Lower leg skin (tissue), 3 donors: ENCODE measurements at regions not wholly inside any gene's neighbourhood (a gene's known extent, or its start where the extent isn't known, plus 50 kb on each side); places are given as distances from the start of the nearest gene placed in this dataset.

Experiments
- CTCF ChIP-seq, 3 donors: fragments of 450-650 bp; IDR thresholded peaks; one replicate each; pipeline ENCODE4 v1.5.1; 2016; ENCODE audit warnings: antibody characterized with exemption in 3 of 3, mild to moderate bottlenecking in 3 of 3, moderate library complexity in 2 of 3
- POLR2A ChIP-seq, 2 donors: fragments of 450-650 bp; IDR thresholded peaks; one replicate each; pipeline ENCODE4 v1.6.1; 2016 to 2017; ENCODE audit warnings: antibody characterized with exemption in 2 of 2, mild to moderate bottlenecking in 1 of 2, moderate library complexity in 1 of 2

GRCh38 chr12:39012870-39013269 lies 107.5 kb upstream of the CPNE8 start:
- no peak for TF ChIP-seq CTCF (IDR thresholded peaks at IDR 0.05)
- TF ChIP-seq POLR2A (IDR thresholded peaks at IDR 0.05), result no peak
